HuH-7.5 (cell line): ENCODE measurements at regions not wholly inside any gene's neighbourhood (a gene's known extent, or its start where the extent isn't known, plus 50 kb on each side); places are given as distances from the start of the nearest gene placed in this dataset.

Experiments used
- DNase-seq: peaks from one replicate; pipeline ENCODE4 v3.0.0; 2011; ENCODE audit warnings: low spot score

DNA sequence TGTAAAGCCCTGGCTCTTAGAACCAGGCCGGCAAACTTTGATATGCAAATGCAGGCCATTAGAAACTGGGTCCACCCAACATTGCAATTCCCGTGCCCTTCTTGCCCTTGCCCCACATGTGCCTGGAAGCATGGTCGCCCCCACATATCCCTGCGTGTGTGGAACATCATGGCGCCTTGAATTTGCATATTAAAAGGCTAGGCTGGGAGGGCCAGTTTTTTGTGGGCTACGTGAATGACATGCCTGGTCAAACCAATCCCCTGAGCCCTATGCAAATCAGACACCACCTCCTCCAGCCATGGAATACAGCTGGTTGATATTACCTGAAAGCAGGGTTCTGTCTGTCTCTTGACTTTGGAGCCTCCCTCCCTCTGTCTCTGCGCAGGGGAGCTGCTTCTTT is 58.7 kb upstream of the ARHGEF26 start:
- DNase-seq: no peak

DNA sequence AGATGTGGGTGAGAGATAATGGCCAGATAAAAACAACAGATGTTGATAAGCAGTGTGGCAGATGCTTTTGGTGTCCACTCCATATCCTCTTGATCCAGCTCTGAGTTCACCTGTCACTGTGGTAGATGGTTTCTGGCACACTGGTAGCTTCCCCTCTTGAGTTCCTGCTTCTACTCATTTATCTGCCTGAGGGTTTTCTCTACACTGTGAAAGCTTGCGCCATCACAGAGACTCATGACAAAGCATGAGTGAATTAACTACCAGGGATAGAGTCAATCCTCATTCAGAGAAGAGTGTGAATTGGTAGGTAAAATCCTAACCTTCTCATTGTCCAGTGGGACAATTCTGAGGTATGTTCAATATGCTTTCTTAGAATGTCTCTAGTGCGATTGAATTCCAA is 50.0 kb upstream of the ARHGEF26 start:
- no peak for DNase-seq
